GM13977 (cell line): ENCODE measurements at regions not wholly inside any gene's neighbourhood (a gene's known extent, or its start where the extent isn't known, plus 50 kb on each side); places are given as distances from the start of the nearest gene placed in this dataset.

ENCODE experiments used
- DNase-seq: peaks from one replicate; pipeline ENCODE4 v3.0.0; 2012; ENCODE audit warnings: low spot score
- CTCF ChIP-seq: IDR thresholded peaks from 2 replicates; pipeline ENCODE4 v1.5.1; 2012; ENCODE audit warnings: mild to moderate bottlenecking, control low read depth; ENCODE audit not compliant: insufficient read depth; ENCODE audit errors: extremely low read depth, missing control alignments
- in situ Hi-C: fragments of 300-500 bp; cut with MboI; formaldehyde crosslinking; loops from one replicate; pipeline ENCODE4 v1.12.0; 2022; ENCODE audit warnings: low sequenced_read_pairs, low pct_unique_long_range_greater_than_20kb, mixed read lengths, inconsistent platforms; ENCODE audit not compliant: unreplicated experiment

DNA sequence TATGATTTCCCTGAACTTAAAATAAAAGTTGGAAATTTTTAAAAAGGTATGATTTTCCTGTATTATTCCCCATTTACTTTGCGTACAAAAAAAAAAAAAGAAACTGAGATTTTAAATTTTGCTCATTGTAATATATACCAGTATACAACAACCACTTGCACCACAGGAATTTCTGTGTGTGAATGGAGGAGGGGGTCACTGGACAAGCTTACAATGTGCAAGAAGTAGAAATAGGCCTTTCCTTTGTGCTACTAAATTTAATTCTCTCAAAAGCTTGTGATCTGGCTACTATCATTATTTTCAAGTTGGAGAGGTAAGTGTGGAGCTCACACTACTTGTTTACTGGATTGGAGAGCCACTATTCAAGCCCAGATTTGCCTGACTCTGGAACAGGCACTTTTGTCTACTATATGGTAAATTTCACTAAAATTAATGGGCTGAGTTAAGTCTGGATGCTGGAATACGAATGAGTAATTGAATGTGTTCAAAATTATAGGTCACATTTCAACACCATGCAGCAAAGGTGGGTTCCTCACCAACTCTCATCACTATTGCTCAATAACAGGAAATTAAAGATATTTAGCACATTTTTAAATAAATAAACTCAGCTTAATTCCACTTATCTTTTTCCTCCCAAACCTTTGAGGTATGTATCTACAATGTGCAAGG is 148.0 kb upstream of the MBNL1 start:
- TF ChIP-seq CTCF = no peak
- DNase-seq = no peak
- in situ Hi-C loops = no loop called here

- in situ Hi-C loops = no loop called here
- DNase-seq = no peak
- no peak for TF ChIP-seq CTCF
Observed at GRCh38 chr3:152121270-152121636, 147.5 kb upstream of the MBNL1 start.

DNA sequence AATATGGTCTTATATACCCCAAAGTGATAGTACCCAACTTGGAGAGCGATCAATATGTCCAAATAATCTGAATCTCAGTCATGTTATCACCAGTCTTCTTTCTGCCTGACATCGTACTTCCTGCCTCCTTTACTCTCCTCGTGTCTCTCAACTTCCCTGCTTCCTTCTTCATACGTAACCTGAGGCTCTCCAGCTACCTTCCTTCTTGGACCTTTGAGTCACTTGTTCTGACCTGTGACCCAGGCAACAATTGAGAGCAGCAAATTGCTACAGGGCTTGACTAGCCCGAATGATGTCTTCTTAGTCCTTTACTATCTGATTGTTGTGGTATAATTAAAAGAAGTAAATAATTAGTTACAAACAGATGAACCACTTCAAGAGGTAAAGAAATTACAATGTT is 145.9 kb upstream of the MBNL1 start:
- in situ Hi-C loops = no loop called here
- DNase-seq = no peak
- no peak for TF ChIP-seq CTCF

DNA sequence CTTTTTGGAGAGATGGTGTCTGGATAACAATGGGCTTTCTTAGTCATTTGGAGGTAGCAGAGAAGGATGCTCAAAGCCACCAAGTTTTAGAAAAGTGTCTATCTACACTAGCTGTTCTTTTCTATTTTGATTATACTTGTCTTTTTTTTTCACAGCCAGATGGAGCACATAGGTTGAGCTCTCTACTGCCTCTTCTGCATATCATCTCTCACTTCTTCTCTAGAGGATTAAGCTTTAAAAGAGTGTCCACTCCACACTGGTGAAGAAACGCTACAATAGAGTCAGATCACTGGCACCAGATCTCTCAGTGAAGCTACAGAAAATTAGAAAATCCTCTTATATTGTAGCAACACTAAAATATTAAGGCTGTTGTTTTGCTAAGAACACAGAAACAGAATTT is 145.3 kb upstream of the MBNL1 start:
- TF ChIP-seq CTCF = no peak
- in situ Hi-C loops = no loop called here
- DNase-seq = no peak

GRCh38 chr3:152126260-152126659 is 142.5 kb upstream of the MBNL1 start:
- no peak for DNase-seq
- TF ChIP-seq CTCF = no peak
- in situ Hi-C loops = no loop called here

- TF ChIP-seq CTCF = no peak
- peak; percentile 70 for DNase-seq
- in situ Hi-C loops = no loop called here
Observed at GRCh38 chr3:152127058-152127457, 141.7 kb upstream of the MBNL1 start.

DNA sequence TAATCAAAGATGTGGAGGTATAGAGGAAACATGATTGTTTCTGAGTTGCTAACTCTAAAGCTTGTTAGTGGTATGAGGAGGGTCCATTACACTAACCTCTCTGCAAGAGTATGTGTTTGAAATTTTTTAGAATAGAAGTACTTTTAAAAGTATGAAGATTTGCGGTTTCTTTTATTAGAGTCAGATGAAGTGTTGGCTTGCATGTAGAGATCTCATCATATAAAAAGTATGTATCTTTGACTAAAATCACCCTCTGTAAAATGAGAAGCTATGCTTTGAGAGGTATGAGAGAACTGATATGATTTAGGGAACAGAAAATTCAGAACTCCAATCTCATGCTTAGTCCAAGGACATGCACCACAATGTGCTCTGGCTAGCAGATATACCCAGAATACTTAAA is 140.4 kb upstream of the MBNL1 start:
- no peak for DNase-seq
- in situ Hi-C loops = no loop called here
- no peak for TF ChIP-seq CTCF
